ENCODE measurements at regions not wholly inside any gene's neighbourhood (a gene's known extent, or its start where the extent isn't known, plus 50 kb on each side); places are given as distances from the start of the nearest gene placed in this dataset.
"Not testable (repeated sequence)": the region's sequence is repeated elsewhere in the genome, so short reads cannot be mapped to it uniquely, and the experiment has no call there.

- no peak overlapping the region for H3K27ac ChIP-seq
- H3K4me1 ChIP-seq: no peaks in the 10 kb centered on the region
- H3K4me3 ChIP-seq: no peak overlapping the region
- no peaks in the 10 kb centered on the region for H3K36me3 ChIP-seq
- DNase-seq (no peak), ATAC-seq (no peak)
- no peak for TF ChIP-seq CTCF (IDR thresholded peaks at IDR 0.05)
- 46 to 61% methylated on average over 1 of the region's 1 CpG for WGBS, 2 donors
- no peaks in the 10 kb centered on the region for H3K9me3 ChIP-seq
- intact Hi-C loops (cut with DNase I): no loop called here
- H3K27me3 ChIP-seq: peaks cover 0 to 10% (median 0%) of the 10 kb centered on the region in 7 donors
Measured at GRCh38 chr10:120048391-120048790, 155.9 kb downstream of the SEC23IP start.

GRCh38 chr10:120051671-120052070 is 159.1 kb downstream of the SEC23IP start:
- WGBS, 2 donors: 75 to 82% methylated on average over 6 of the region's 6 CpGs
- Histone ChIP-seq H3K36me3 (no peaks in the 10 kb centered on the region), H3K9me3 (no peaks in the 10 kb centered on the region), H3K27ac (no peak overlapping the region), H3K4me3 (no peak overlapping the region), H3K4me1 (no peaks in the 10 kb centered on the region), H3K27me3 (peaks cover 0 to 14% (median 0%) of the 10 kb centered on the region in 7 donors)
- DNase-seq (no peak), ATAC-seq (no peak)
- no peak for TF ChIP-seq CTCF (IDR thresholded peaks at IDR 0.05)
- intact Hi-C loops (cut with DNase I): no loop called here

GRCh38 chr10:120052964-120053702 is 160.6 kb downstream of the SEC23IP start:
- ATAC-seq (no peak), DNase-seq (no peak)
- intact Hi-C loops (cut with DNase I): no loop called here
- Histone ChIP-seq H3K27me3 (peaks cover 0 to 14% (median 0%) of the 10 kb centered on the region in 7 donors), H3K36me3 (no peaks in the 10 kb centered on the region), H3K27ac (no peak overlapping the region), H3K4me1 (no peaks in the 10 kb centered on the region), H3K9me3 (peaks cover 0 to 6% (median 0%) of the 10 kb centered on the region in 11 donors), H3K4me3 (no peak overlapping the region)
- 66 to 74% methylated on average over 1 of the region's 1 CpG for WGBS, 2 donors
- TF ChIP-seq CTCF (IDR thresholded peaks at IDR 0.05): no peak

GRCh38 chr10:120059790-120060189 is 167.3 kb downstream of the SEC23IP start:
- H3K9me3 ChIP-seq; H3K27ac ChIP-seq; DNase-seq; intact Hi-C loops (cut with DNase I); ATAC-seq; H3K4me3 ChIP-seq; H3K27me3 ChIP-seq; H3K4me1 ChIP-seq; H3K36me3 ChIP-seq: not testable (repeated sequence)
- 95% methylated on average over 5 of the region's 5 CpGs for WGBS, 2 donors

- H3K36me3 ChIP-seq: no peaks in the 10 kb centered on the region
- 91 to 92% methylated on average over 2 of the region's 2 CpGs for WGBS, 2 donors
- intact Hi-C loops (cut with DNase I): no loop called here
- no peak overlapping the region for H3K27ac ChIP-seq
- peaks cover 0 to 11% (median 3%) of the 10 kb centered on the region in 7 donors for H3K27me3 ChIP-seq
- H3K4me3 ChIP-seq: no peak overlapping the region
- no peaks in the 10 kb centered on the region for H3K4me1 ChIP-seq
- ATAC-seq (no peak), DNase-seq (no peak)
- no peak for TF ChIP-seq CTCF (IDR thresholded peaks at IDR 0.05)
- H3K9me3 ChIP-seq: peaks cover 0 to 11% (median 0%) of the 10 kb centered on the region in 11 donors
Measured at GRCh38 chr10:120067427-120067826, 174.9 kb downstream of the SEC23IP start.
